WTC11 (cell line): ENCODE measurements at regions not wholly inside any gene's neighbourhood (a gene's known extent, or its start where the extent isn't known, plus 50 kb on each side); places are given as distances from the start of the nearest gene placed in this dataset.

ENCODE experiments used
- ATAC-seq: fragments of 200-7000 bp; cut with Tn5 transposase; 2 replicates; pipeline ENCODE4 v1.10.0; 2021; ENCODE audit warnings: mild to moderate bottlenecking, moderate library complexity
- CTCF ChIA-PET: fragments of 300-600 bp; sonication (Branson Sonifier 250); formaldehyde crosslinking; loops from one replicate; lab custom pipeline; 2021; ENCODE audit warnings: antibody characterized with exemption; lab: Charles Lee
- POLR2A ChIA-PET: fragments of 350-600 bp; sonication (Branson Sonifier 250); formaldehyde crosslinking; loops from one replicate; lab custom pipeline; 2021; ENCODE audit warnings: antibody characterized with exemption; lab: Charles Lee
- DNase-seq: peaks from one replicate; pipeline ENCODE4 v3.0.0; 2021; ENCODE audit warnings: low spot score
- H3K27ac Mint-ChIP-seq: 2 replicates; pipeline ENCODE4 v1.8.0; 2021; ENCODE audit warnings: mixed read lengths
- H3K27me3 Mint-ChIP-seq: 2 replicates; pipeline ENCODE4 v1.8.0; 2021; ENCODE audit warnings: low read depth, mild to moderate bottlenecking, moderate library complexity, mixed read lengths
- H3K36me3 Mint-ChIP-seq: 2 replicates; pipeline ENCODE4 v1.8.0; 2021; ENCODE audit warnings: mixed read lengths
- H3K4me1 Mint-ChIP-seq: 2 replicates; pipeline ENCODE4 v1.8.0; 2022; ENCODE audit warnings: mixed read lengths
- H3K4me3 Mint-ChIP-seq: 2 replicates; pipeline ENCODE4 v1.8.0; 2021; ENCODE audit warnings: mild to moderate bottlenecking, moderate library complexity, mixed read lengths
- H3K9me3 Mint-ChIP-seq: 2 replicates; pipeline ENCODE4 v1.8.0; 2021; ENCODE audit warnings: mixed read lengths
- ARID4B ChIP-seq: sonication (generic); formaldehyde crosslinking; IDR thresholded peaks from 2 replicates; pipeline ENCODE4 v1.8.0; 2023; ENCODE audit warnings: missing genetic modification reagents, mild to moderate bottlenecking, borderline replicate concordance
- CBFB ChIP-seq: sonication (generic); formaldehyde crosslinking; IDR thresholded peaks from 2 replicates; pipeline ENCODE4 v1.8.1; 2022; ENCODE audit warnings: mild to moderate bottlenecking, low read depth, missing genetic modification reagents
- CREB1 ChIP-seq: sonication (generic); formaldehyde crosslinking; IDR thresholded peaks from 2 replicates; pipeline ENCODE4 v1.8.0; 2023; ENCODE audit warnings: mild to moderate bottlenecking, missing genetic modification reagents
- CREM ChIP-seq: sonication (generic); formaldehyde crosslinking; IDR thresholded peaks from 2 replicates; pipeline ENCODE4 v1.8.1; 2022; ENCODE audit warnings: mild to moderate bottlenecking, missing genetic modification reagents, moderate library complexity
- EMX1 ChIP-seq: fragments of 250-450 bp; sonication (Bioruptor Pico); IDR thresholded peaks from 2 replicates; pipeline ENCODE4 v1.8.0; 2021; ENCODE audit warnings: mild to moderate bottlenecking
- FOXK1 ChIP-seq: sonication (generic); formaldehyde crosslinking; IDR thresholded peaks from 2 replicates; pipeline ENCODE4 v1.8.0; 2022; ENCODE audit warnings: mild to moderate bottlenecking, moderate library complexity, missing genetic modification reagents
- HMGXB4 ChIP-seq: sonication (generic); formaldehyde crosslinking; IDR thresholded peaks from 2 replicates; pipeline ENCODE4 v1.8.1; 2023; ENCODE audit warnings: mild to moderate bottlenecking, moderate library complexity, missing genetic modification reagents
- MYBL2 ChIP-seq: sonication (generic); formaldehyde crosslinking; IDR thresholded peaks from 2 replicates; pipeline ENCODE4 v1.8.1; 2023; ENCODE audit warnings: mild to moderate bottlenecking, moderate library complexity, missing genetic modification reagents
- NFATC4 ChIP-seq: fragments of 250-450 bp; sonication (Bioruptor Pico); IDR thresholded peaks from 2 replicates; pipeline ENCODE4 v1.9.0; 2021; ENCODE audit warnings: mild to moderate bottlenecking
- NR3C1 ChIP-seq: sonication (generic); formaldehyde crosslinking; conservative IDR thresholded peaks from 2 replicates; pipeline ENCODE4 v1.8.1; 2023; ENCODE audit warnings: low read depth, mild to moderate bottlenecking, missing genetic modification reagents
- OVOL2 ChIP-seq: fragments of 250-450 bp; sonication (Bioruptor Pico); IDR thresholded peaks from 2 replicates; pipeline ENCODE4 v1.9.0; 2021; ENCODE audit warnings: mild to moderate bottlenecking, borderline replicate concordance
- STAT6 ChIP-seq: sonication (generic); formaldehyde crosslinking; conservative IDR thresholded peaks from 2 replicates; pipeline ENCODE4 v1.8.1; 2023; ENCODE audit warnings: mild to moderate bottlenecking, low read depth, missing genetic modification reagents, moderate library complexity
- ZNF263 ChIP-seq: sonication (generic); formaldehyde crosslinking; IDR thresholded peaks from 2 replicates; pipeline ENCODE4 v1.8.1; 2022; ENCODE audit warnings: low read depth, mild to moderate bottlenecking, moderate library complexity, missing genetic modification reagents
- ZNF423 ChIP-seq: fragments of 250-450 bp; sonication (Bioruptor Pico); IDR thresholded peaks from 2 replicates; pipeline ENCODE4 v2.1.2; 2022; ENCODE audit warnings: mild to moderate bottlenecking, moderate library complexity
- ZNF671 ChIP-seq: fragments of 250-450 bp; sonication (Bioruptor Pico); IDR thresholded peaks from 2 replicates; pipeline ENCODE4 v1.8.0; 2021; ENCODE audit warnings: mild to moderate bottlenecking

GRCh38 chr12:131613678-131614077 is 97.2 kb upstream of the SFSWAP start:
- peaks cover 17% of the 10 kb centered on the region for H3K4me1 Mint-ChIP-seq
- POLR2A ChIA-PET: no interaction called here
- ATAC-seq: no peak
- H3K27ac Mint-ChIP-seq: no peak overlapping the region
- TF ChIP-seq OVOL2 (CRISPR knock-in tag) (no peak), EMX1 (CRISPR knock-in tag) (no peak), CREB1 (no peak), ZNF423 (CRISPR knock-in tag) (no peak), ARID4B (CRISPR knock-in tag) (no peak), MYBL2 (CRISPR knock-in tag) (no peak), CBFB (CRISPR knock-in tag) (no peak), STAT6 (CRISPR knock-in tag) (no peak), ZNF263 (CRISPR knock-in tag) (no peak), ZNF671 (CRISPR knock-in tag) (no peak), CREM (CRISPR knock-in tag) (no peak), NR3C1 (CRISPR knock-in tag) (no peak), HMGXB4 (CRISPR knock-in tag) (no peak), NFATC4 (CRISPR knock-in tag) (no peak)
- TF ChIP-seq, all 79 proteins: peak for 0
- Mint-ChIP-seq H3K27me3 (no peaks in the 10 kb centered on the region; the same call in 1 of the 2 replicates), H3K4me3 (no peak overlapping the region), H3K36me3 (no peaks in the 10 kb centered on the region), H3K9me3 (no peaks in the 10 kb centered on the region)
- CTCF ChIA-PET: no interaction called here
- no peak for DNase-seq

- Mint-ChIP-seq H3K4me3 (no peak overlapping the region), H3K36me3 (no peaks in the 10 kb centered on the region), H3K27ac (no peak overlapping the region; the same call in 1 of the 2 replicates), H3K4me1 (peaks cover 16% of the 10 kb centered on the region), H3K27me3 (no peaks in the 10 kb centered on the region), H3K9me3 (no peaks in the 10 kb centered on the region)
- ATAC-seq: no peak
- CTCF ChIA-PET: interaction anchor here (0.8 to 0.9 kb wide), 2 partner anchors 9 to 204 kb away, joined by 3 read pairs; no protein-coding TSS in a partner anchor
- no peak for DNase-seq
- POLR2A ChIA-PET: no interaction called here
- TF ChIP-seq FOXK1: no peak
These were observed 95.4 kb upstream of the SFSWAP start for GRCh38 chr12:131615326-131616042.
